GM12864 (cell line): ENCODE measurements at regions not wholly inside any gene's neighbourhood (a gene's known extent, or its start where the extent isn't known, plus 50 kb on each side); places are given as distances from the start of the nearest gene placed in this dataset.

Source experiments
- DNase-seq: peaks from one replicate; pipeline ENCODE4 v3.0.0-alpha.2; 2011; ENCODE audit warnings: low read depth
- H3K4me3 ChIP-seq: 2 replicates; pipeline ENCODE4 v1.5.1; 2011; ENCODE audit warnings: mild to moderate bottlenecking, low read depth, low read length, control low read depth
- TF ChIP-seq, protein P1 (sequence below): IDR thresholded peaks from 2 replicates; pipeline ENCODE4 v1.5.1; 2011; ENCODE audit warnings: low read depth, mild to moderate bottlenecking, moderate library complexity, low read length, control low read depth, inconsistent platforms; ENCODE audit errors: missing control alignments

GRCh38 chr2:35355056-35355455 lies 1000.5 kb upstream of the CRIM1 start:
- TF ChIP-seq, protein P1, sequence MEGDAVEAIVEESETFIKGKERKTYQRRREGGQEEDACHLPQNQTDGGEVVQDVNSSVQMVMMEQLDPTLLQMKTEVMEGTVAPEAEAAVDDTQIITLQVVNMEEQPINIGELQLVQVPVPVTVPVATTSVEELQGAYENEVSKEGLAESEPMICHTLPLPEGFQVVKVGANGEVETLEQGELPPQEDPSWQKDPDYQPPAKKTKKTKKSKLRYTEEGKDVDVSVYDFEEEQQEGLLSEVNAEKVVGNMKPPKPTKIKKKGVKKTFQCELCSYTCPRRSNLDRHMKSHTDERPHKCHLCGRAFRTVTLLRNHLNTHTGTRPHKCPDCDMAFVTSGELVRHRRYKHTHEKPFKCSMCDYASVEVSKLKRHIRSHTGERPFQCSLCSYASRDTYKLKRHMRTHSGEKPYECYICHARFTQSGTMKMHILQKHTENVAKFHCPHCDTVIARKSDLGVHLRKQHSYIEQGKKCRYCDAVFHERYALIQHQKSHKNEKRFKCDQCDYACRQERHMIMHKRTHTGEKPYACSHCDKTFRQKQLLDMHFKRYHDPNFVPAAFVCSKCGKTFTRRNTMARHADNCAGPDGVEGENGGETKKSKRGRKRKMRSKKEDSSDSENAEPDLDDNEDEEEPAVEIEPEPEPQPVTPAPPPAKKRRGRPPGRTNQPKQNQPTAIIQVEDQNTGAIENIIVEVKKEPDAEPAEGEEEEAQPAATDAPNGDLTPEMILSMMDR: no peak
- DNase-seq: no peak
- H3K4me3 ChIP-seq: no peak overlapping the region

GRCh38 chr2:35347561-35347960 lies 1008.0 kb upstream of the CRIM1 start:
- no peak for DNase-seq

DNA sequence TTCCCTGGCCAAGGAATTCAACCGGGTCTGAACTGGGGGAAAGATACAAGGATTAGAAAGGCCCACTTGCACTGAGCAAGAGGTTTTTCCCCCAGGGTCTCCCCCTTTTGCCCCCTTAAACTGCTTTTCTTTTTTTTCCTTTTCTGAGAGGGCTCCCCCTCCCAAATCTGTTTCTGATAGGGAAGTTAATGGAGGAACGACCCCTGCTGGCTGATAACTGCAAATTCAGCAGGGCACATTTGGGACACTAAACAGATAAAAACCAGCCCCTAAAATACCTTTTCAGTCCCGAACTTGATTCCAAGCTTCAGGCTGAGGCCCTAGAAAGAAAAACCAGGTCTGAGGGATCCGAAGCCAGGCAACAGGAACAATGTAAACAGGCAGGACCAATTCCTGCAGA lies 1012.4 kb upstream of the CRIM1 start:
- H3K4me3 ChIP-seq: no peak overlapping the region
- no peak for DNase-seq
- TF ChIP-seq, protein P1: peak; percentile 30

More at GRCh38 chr2:35347561-35347960, 1008.0 kb upstream of the CRIM1 start:
- H3K4me3 ChIP-seq: no peak overlapping the region
- TF ChIP-seq, protein P1: no peak

DNA sequence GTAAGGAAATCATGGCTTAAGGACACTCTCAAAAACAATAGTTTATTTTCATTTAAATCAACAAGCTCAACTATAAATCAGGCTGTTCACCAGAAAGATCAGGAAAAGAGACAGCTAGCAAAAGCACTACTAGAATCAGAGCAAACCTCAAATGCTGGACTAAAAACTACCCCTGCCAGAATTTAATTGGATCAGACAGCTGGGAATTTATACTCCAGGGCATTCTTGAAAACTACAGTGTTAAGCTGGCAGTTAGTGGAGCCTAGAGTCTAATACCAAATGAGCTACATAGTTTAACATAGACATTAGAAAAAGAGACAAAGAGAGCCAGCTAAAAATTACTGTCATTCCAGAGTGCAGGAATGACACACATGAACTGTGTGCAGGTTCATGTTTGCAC lies 1016.4 kb upstream of the CRIM1 start:
- TF ChIP-seq, protein P1: no peak
- no peak for DNase-seq

DNA sequence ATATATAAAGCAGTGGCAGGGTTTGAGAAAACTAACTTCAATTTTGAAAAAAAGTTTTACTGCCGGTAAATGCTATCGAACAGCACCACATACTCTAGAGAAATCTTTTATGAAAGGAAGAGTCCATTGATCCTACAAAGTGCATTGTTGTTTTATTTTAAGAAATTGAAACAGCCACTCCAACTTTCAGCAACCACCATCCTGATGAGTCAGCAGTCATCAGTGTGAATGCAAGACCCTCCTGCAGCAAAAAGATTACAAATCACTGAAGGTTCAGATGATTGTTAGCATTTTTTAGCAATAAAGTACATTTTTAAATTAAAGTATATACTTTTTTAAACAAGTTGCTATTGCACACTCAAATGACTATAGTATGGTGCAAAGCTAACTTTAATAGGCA lies 1017.7 kb upstream of the CRIM1 start:
- H3K4me3 ChIP-seq: no peak overlapping the region
- no peak for DNase-seq
- TF ChIP-seq, protein P1: no peak

More for the DNA sequence above, 1016.4 kb upstream of the CRIM1 start:
- H3K4me3 ChIP-seq: no peak overlapping the region

GRCh38 chr2:35314049-35314448 lies 1041.5 kb upstream of the CRIM1 start:
- DNase-seq: no peak
- H3K4me3 ChIP-seq: no peak overlapping the region
- TF ChIP-seq, protein P1: no peak

GRCh38 chr2:35301369-35301768 lies 1054.2 kb upstream of the CRIM1 start:
- DNase-seq: no peak
- TF ChIP-seq, protein P1: no peak
- no peak overlapping the region for H3K4me3 ChIP-seq
